ENCODE measurements at regions not wholly inside any gene's neighbourhood (a gene's known extent, or its start where the extent isn't known, plus 50 kb on each side); places are given as distances from the start of the nearest gene placed in this dataset.

GRCh38 chr18:33812186-33812585 lies 234.2 kb downstream of the ASXL3 start:
- no peak for DNase-seq (ENCODE audit: low spot score)

GRCh38 chr18:33805592-33805991 lies 227.6 kb downstream of the ASXL3 start:
- Histone ChIP-seq H2AFZ (no peak overlapping the region), H3K9me2 (ENCODE audit: insufficient read depth) (no peaks in the 10 kb centered on the region), H3K4me1 (ENCODE audit: insufficient read depth) (no peaks in the 10 kb centered on the region), H3K36me3 (ENCODE audit: insufficient read depth) (no peaks in the 10 kb centered on the region), H3K27ac (ENCODE audit: low read depth) (no peak overlapping the region), H3K4me2 (no peak overlapping the region), H3K79me2 (replicated peaks; ENCODE audit: insufficient read depth) (no peaks in the 10 kb centered on the region), H3K4me3 (no peak overlapping the region), H4K20me1 (replicated peaks; ENCODE audit: insufficient read depth) (no peaks in the 10 kb centered on the region), H3F3A (replicated peaks; ENCODE audit: low read depth) (no peaks in the 10 kb centered on the region), H3K27me3 (ENCODE audit: insufficient read depth) (no peaks in the 10 kb centered on the region)
- H3K4me1 Mint-ChIP-seq, result no peaks in the 10 kb centered on the region
- H3K27ac Mint-ChIP-seq, result no peak overlapping the region
- H3K9me3 Mint-ChIP-seq, result no peaks in the 10 kb centered on the region
- no peaks in the 10 kb centered on the region for H3K36me3 Mint-ChIP-seq (ENCODE audit: low read depth)
- ATAC-seq (no peak), DNase-seq (ENCODE audit: low spot score) (no peak)
- no peaks in the 10 kb centered on the region for H3K27me3 Mint-ChIP-seq (ENCODE audit: insufficient read depth, low read depth, poor library complexity)
- H3K4me3 Mint-ChIP-seq, result no peak overlapping the region
- TF ChIP-seq CREB1 (CRISPR knock-in tag; IDR thresholded peaks at IDR 0.05; ENCODE audit: low read depth) (no peak), POLR2AphosphoS5 (IDR thresholded peaks at IDR 0.05; ENCODE audit: low read depth) (no peak), ZNF331 (CRISPR knock-in tag; IDR thresholded peaks at IDR 0.05; ENCODE audit: low read depth) (no peak), NANOG (IDR thresholded peaks at IDR 0.05; ENCODE audit: borderline replicate concordance) (no peak), CTCF (conservative IDR thresholded peaks at IDR 0.05; ENCODE audit: low read depth in 2 of 2) (no peak), ZNF114 (CRISPR knock-in tag; IDR thresholded peaks at IDR 0.05) (no peak)

More at GRCh38 chr18:33812186-33812585, 234.2 kb downstream of the ASXL3 start:
- no peaks in the 10 kb centered on the region for H3K27me3 Mint-ChIP-seq (ENCODE audit: insufficient read depth, low read depth, poor library complexity)
- TF ChIP-seq EZH2 (IDR thresholded peaks at IDR 0.05; ENCODE audit: low read depth, unreplicated experiment) (no peak), ETS1 (IDR thresholded peaks at IDR 0.05) (no peak), NANOG (IDR thresholded peaks at IDR 0.05; ENCODE audit: borderline replicate concordance) (no peak)
- Histone ChIP-seq H3K27me3 (ENCODE audit: insufficient read depth) (no peaks in the 10 kb centered on the region), H3F3A (replicated peaks; ENCODE audit: low read depth) (no peaks in the 10 kb centered on the region), H3K4me2 (no peak overlapping the region), H3K27ac (ENCODE audit: low read depth) (no peak overlapping the region), H2AFZ (no peak overlapping the region), H3K9me2 (ENCODE audit: insufficient read depth) (peaks cover 5% of the 10 kb centered on the region; the same call in 1 of the 2 replicates), H3K4me1 (ENCODE audit: insufficient read depth) (no peaks in the 10 kb centered on the region), H4K20me1 (replicated peaks; ENCODE audit: insufficient read depth) (no peaks in the 10 kb centered on the region), H3K36me3 (ENCODE audit: insufficient read depth) (no peaks in the 10 kb centered on the region), H3K79me2 (replicated peaks; ENCODE audit: insufficient read depth) (no peaks in the 10 kb centered on the region), H3K4me3 (no peak overlapping the region)
- no peaks in the 10 kb centered on the region for H3K9me3 Mint-ChIP-seq
- H3K27ac Mint-ChIP-seq, result no peak overlapping the region
- H3K36me3 Mint-ChIP-seq (ENCODE audit: low read depth), result no peaks in the 10 kb centered on the region
- H3K4me3 Mint-ChIP-seq, result no peak overlapping the region
- no peaks in the 10 kb centered on the region; the same call in 2 of the 3 replicates for H3K4me1 Mint-ChIP-seq
- ATAC-seq, result no peak

GRCh38 chr18:33804258-33804657 lies 226.2 kb downstream of the ASXL3 start:
- Mint-ChIP-seq H3K36me3 (ENCODE audit: low read depth) (no peaks in the 10 kb centered on the region), H3K27ac (no peak overlapping the region), H3K27me3 (ENCODE audit: insufficient read depth, low read depth, poor library complexity) (no peaks in the 10 kb centered on the region), H3K4me3 (no peak overlapping the region), H3K9me3 (no peaks in the 10 kb centered on the region), H3K4me1 (no peaks in the 10 kb centered on the region)
- ATAC-seq (no peak), DNase-seq (ENCODE audit: low spot score) (no peak)
- H3K4me3 ChIP-seq, result no peak overlapping the region
- no peak overlapping the region for H2AFZ ChIP-seq
- H3K4me2 ChIP-seq, result no peak overlapping the region
- H3K36me3 ChIP-seq (ENCODE audit: insufficient read depth), result no peaks in the 10 kb centered on the region
- H3K9me2 ChIP-seq (ENCODE audit: insufficient read depth), result no peaks in the 10 kb centered on the region
- no peaks in the 10 kb centered on the region for H3K4me1 ChIP-seq (ENCODE audit: insufficient read depth)
- H4K20me1 ChIP-seq (replicated peaks; ENCODE audit: insufficient read depth), result no peaks in the 10 kb centered on the region
- H3K27me3 ChIP-seq (ENCODE audit: insufficient read depth), result no peaks in the 10 kb centered on the region
- H3K27ac ChIP-seq (ENCODE audit: low read depth), result no peak overlapping the region
- no peaks in the 10 kb centered on the region for H3K79me2 ChIP-seq (replicated peaks; ENCODE audit: insufficient read depth)
- H3F3A ChIP-seq (replicated peaks; ENCODE audit: low read depth), result no peaks in the 10 kb centered on the region
- TF ChIP-seq REST (IDR thresholded peaks at IDR 0.05; ENCODE audit: unreplicated experiment) (no peak), JUNB (IDR thresholded peaks at IDR 0.05; ENCODE audit: unreplicated experiment) (no peak), ETS1 (IDR thresholded peaks at IDR 0.05) (no peak), POLR2AphosphoS5 (IDR thresholded peaks at IDR 0.05; ENCODE audit: low read depth) (no peak), STAT1 (IDR thresholded peaks at IDR 0.05; ENCODE audit: unreplicated experiment) (no peak), ZNF114 (CRISPR knock-in tag; IDR thresholded peaks at IDR 0.05) (no peak), NANOG (IDR thresholded peaks at IDR 0.05; ENCODE audit: borderline replicate concordance) (no peak), EZH2phosphoT487 (IDR thresholded peaks at IDR 0.05; ENCODE audit: unreplicated experiment) (no peak), EZH2 (IDR thresholded peaks at IDR 0.05; ENCODE audit: low read depth, unreplicated experiment) (no peak)

Measured in GM23338 (cell line).